Body of pancreas (tissue), 4 donors: ENCODE measurements at regions not wholly inside any gene's neighbourhood (a gene's known extent, or its start where the extent isn't known, plus 50 kb on each side); places are given as distances from the start of the nearest gene placed in this dataset.

Experiments used
- ATAC-seq: fragments of 150-250 bp; one replicate; pipeline ENCODE4 v1.9.1; 2016
- DNase-seq, 4 donors: peaks; one replicate each; pipeline ENCODE4 v3.0.0-alpha.2; 2019
- H3K27ac ChIP-seq, 4 donors: fragments of 200-600 bp; sonication (generic); 1 replicate in 3 of 4; 2 replicates in 1 of 4; pipeline versions ENCODE4 v1.5.1 to v1.6.1; 2016 to 2019; ENCODE audit warnings: mild to moderate bottlenecking in 1 of 4, mixed read lengths in 1 of 4, moderate library complexity in 1 of 4
- H3K27me3 ChIP-seq, 2 donors: fragments of 200-600 bp; sonication (generic); one replicate each; pipeline ENCODE4 v1.6.0; 2016; ENCODE audit warnings: mild to moderate bottlenecking in 1 of 2
- H3K36me3 ChIP-seq, 2 donors: fragments of 200-600 bp; sonication (generic); replicated peaks in 1 of 2; 2 replicates each; pipeline ENCODE4 v1.5.1; 2016; ENCODE audit warnings: low read depth in 2 of 2; ENCODE audit not compliant: insufficient read depth in 1 of 2
- H3K4me1 ChIP-seq: fragments of 200-600 bp; sonication (generic); one replicate; pipeline ENCODE4 v1.6.0; 2016
- H3K4me3 ChIP-seq, 2 donors: fragments of 200-600 bp; sonication (generic); 1 replicate in 1 of 2; 2 replicates in 1 of 2; pipeline ENCODE4 v1.5.1; 2016 to 2019
- H3K9me3 ChIP-seq, 3 donors: fragments of 200-600 bp; sonication (generic); 1 replicate in 2 of 3; 2 replicates in 1 of 3; pipeline ENCODE4 v1.5.1; 2016
- POLR2A ChIP-seq, 3 donors: fragments of 450-650 bp; IDR thresholded peaks; one replicate each; pipeline ENCODE4 v1.6.1; 2016; ENCODE audit warnings: antibody characterized with exemption in 3 of 3, mild to moderate bottlenecking in 2 of 3
- WGBS, 2 donors: methylation state at CpG; one replicate each; pipeline ENCODE4 v1.1.5; 2017; 5-methylcytosine and 5-hydroxymethylcytosine counted together
- intact Hi-C: fragments of 100-400 bp; cut with DNase I; formaldehyde crosslinking; loops from one replicate; pipeline ENCODE4 v1.15.1; 2023
- TF ChIP-seq, protein P1 (sequence below), 7 experiments: fragments of 450-650 bp in 4 of 7; fragments of 200-600 bp in 3 of 7; sonication (generic) in 3 of 7; IDR thresholded peaks; one replicate each; pipeline ENCODE4 v1.5.1; 2016 to 2019; ENCODE audit warnings: antibody characterized with exemption in 7 of 7

DNA sequence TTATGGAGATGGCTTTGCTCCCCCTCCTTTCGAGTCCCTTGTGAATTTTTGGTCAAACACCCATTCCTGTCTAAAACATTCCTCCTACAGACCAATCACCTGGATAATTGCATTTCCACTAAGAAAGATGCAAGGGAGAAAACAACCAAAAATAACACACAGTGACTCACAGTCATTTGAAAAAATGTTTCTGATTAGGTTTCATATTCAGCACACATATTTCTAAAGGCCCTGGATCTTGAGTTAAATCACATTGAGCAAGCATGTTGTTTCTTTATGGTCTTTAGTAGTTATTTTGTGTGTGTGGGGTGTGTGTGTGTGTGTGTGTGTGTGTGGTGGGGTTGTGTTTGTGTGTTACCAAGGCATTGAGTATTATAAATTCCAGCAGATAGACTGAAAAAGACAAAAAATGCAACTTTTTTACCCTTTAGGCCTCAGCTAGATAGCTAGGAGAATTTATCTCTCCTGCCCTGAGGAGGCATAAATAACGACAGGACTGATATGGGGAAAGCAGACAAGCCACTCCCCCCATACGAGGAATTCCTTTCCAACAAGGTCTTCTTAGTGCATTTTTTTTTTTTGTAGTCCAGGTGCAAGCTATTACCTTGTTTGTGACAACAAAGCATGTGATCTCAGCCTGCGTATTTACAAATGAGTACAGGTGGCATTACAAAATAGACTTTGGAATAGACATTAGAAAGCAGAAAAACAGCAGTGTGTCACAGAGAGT lies 265.4 kb upstream of the ADGRL3 start:
- no peak for ATAC-seq
- WGBS, 2 donors = 24 to 25% methylated on average over 4 of the region's 4 CpGs
- no peaks in the 10 kb centered on the region for H3K36me3 ChIP-seq
- no peak overlapping the region for H3K4me3 ChIP-seq
- DNase-seq = no peak
- TF ChIP-seq, protein P1, sequence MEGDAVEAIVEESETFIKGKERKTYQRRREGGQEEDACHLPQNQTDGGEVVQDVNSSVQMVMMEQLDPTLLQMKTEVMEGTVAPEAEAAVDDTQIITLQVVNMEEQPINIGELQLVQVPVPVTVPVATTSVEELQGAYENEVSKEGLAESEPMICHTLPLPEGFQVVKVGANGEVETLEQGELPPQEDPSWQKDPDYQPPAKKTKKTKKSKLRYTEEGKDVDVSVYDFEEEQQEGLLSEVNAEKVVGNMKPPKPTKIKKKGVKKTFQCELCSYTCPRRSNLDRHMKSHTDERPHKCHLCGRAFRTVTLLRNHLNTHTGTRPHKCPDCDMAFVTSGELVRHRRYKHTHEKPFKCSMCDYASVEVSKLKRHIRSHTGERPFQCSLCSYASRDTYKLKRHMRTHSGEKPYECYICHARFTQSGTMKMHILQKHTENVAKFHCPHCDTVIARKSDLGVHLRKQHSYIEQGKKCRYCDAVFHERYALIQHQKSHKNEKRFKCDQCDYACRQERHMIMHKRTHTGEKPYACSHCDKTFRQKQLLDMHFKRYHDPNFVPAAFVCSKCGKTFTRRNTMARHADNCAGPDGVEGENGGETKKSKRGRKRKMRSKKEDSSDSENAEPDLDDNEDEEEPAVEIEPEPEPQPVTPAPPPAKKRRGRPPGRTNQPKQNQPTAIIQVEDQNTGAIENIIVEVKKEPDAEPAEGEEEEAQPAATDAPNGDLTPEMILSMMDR (IDR thresholded peaks at IDR 0.05) = no peak
- no peak for TF ChIP-seq POLR2A (IDR thresholded peaks at IDR 0.05)
- H3K4me1 ChIP-seq = no peaks in the 10 kb centered on the region
- no peaks in the 10 kb centered on the region for H3K27me3 ChIP-seq
- H3K9me3 ChIP-seq = no peaks in the 10 kb centered on the region
- intact Hi-C loops = no loop called here
- no peak overlapping the region for H3K27ac ChIP-seq

DNA sequence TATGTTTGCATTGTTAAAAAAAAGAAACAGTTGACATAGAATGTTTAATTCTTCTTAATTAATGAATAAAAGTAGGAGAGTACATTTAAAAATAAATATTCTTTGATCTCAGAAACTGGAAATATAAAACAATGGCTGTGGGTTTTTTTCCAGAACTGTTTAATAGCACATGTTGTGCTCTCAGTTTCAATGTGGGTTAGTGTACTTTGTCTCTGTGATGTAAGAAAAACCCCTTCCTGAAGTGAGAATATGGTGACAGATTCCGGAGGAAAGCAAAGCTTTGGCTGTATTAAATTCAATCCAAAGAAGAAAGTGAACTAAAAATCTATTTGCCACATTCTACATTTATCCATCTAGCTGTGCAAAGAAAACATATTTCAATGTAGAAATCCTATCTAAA lies 261.9 kb upstream of the ADGRL3 start:
- DNase-seq (no peak), ATAC-seq (no peak)
- intact Hi-C loops = no loop called here
- H3K4me3 ChIP-seq = no peak overlapping the region
- no peaks in the 10 kb centered on the region for H3K36me3 ChIP-seq
- H3K27ac ChIP-seq = no peak overlapping the region
- 47 to 61% methylated on average over 1 of the region's 1 CpG for WGBS, 2 donors
- H3K4me1 ChIP-seq = no peaks in the 10 kb centered on the region
- no peaks in the 10 kb centered on the region for H3K9me3 ChIP-seq
- H3K27me3 ChIP-seq = no peaks in the 10 kb centered on the region
- TF ChIP-seq, protein P1 (IDR thresholded peaks at IDR 0.05) = no peak
- TF ChIP-seq POLR2A (IDR thresholded peaks at IDR 0.05) = no peak

DNA sequence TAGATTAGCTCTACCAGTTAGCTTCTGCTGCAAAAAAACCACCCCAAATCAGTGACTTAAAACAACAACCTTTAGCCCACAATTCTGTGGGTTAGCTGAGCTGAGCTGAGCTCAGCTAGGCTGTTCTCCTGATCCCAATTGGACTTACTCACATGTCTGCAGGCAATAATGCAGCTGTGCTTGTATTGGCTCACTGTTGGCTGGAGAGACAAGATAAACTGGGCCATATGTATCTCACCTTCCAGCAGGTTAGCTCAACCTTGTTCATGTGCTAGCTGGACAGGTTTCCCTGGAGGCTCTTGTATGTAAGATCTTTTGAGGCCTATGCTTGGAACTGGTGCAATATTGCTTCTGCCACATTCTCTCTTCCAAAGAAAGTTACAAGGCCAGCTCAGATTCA lies 261.5 kb upstream of the ADGRL3 start:
- H3K36me3 ChIP-seq = no peaks in the 10 kb centered on the region
- no peaks in the 10 kb centered on the region for H3K9me3 ChIP-seq
- ATAC-seq (no peak), DNase-seq (no peak)
- intact Hi-C loops = no loop called here
- H3K4me1 ChIP-seq = no peaks in the 10 kb centered on the region
- H3K27ac ChIP-seq = no peak overlapping the region
- TF ChIP-seq POLR2A (IDR thresholded peaks at IDR 0.05) = no peak
- TF ChIP-seq, protein P1 (IDR thresholded peaks at IDR 0.05) = no peak
- no peaks in the 10 kb centered on the region for H3K27me3 ChIP-seq
- no peak overlapping the region for H3K4me3 ChIP-seq

DNA sequence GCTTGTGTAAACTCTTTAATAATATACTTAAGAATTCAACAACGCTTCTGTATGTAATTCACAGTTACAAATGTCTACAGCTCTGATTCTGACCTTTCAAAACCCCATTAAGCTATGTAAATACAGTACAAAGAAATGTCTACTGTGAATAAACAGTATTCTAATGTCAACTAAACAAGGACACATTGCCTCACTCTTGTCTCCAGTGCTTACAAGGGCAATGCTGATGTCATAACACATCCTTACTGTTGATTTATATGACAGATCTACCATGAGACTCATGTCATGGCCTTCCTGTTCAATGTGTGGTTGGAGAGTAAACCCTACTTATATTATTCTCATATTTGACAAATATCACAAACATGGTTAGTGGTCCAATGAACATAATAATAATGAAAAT lies 256.1 kb upstream of the ADGRL3 start:
- ATAC-seq = no peak
- Histone ChIP-seq H3K9me3 (no peaks in the 10 kb centered on the region), H3K4me1 (no peaks in the 10 kb centered on the region), H3K36me3 (no peaks in the 10 kb centered on the region), H3K27me3 (no peaks in the 10 kb centered on the region), H3K4me3 (no peak overlapping the region), H3K27ac (no peak overlapping the region)
- WGBS, 2 donors = 28 to 31% methylated on average over 1 of the region's 1 CpG
- intact Hi-C loops = no loop called here
- no peak for TF ChIP-seq POLR2A (IDR thresholded peaks at IDR 0.05)
- DNase-seq = no peak

DNA sequence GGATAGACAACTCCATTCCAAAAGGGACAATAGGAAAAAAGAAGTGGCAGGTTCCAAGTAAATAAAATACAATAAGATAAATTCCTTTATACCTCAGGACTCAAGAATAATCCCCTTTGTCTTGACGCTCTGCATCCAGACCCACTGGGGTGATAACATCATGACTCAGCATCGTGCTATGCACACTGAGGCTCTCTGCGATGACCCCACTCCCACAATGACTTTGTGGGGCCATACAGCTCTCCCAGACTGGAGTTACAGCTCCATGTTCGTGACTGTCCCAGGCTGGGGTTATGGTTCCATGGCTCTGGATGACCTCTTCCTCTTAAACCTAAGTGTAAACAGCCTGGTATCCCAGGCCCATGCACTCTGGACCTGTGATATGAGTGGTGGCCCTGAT lies 254.5 kb upstream of the ADGRL3 start:
- no peaks in the 10 kb centered on the region for H3K36me3 ChIP-seq
- DNase-seq = no peak
- H3K4me3 ChIP-seq = no peak overlapping the region
- H3K27me3 ChIP-seq = no peaks in the 10 kb centered on the region
- H3K9me3 ChIP-seq = no peaks in the 10 kb centered on the region
- H3K27ac ChIP-seq = no peak overlapping the region
- intact Hi-C loops = no loop called here
- no peak for ATAC-seq
- WGBS, 2 donors = 56 to 59% methylated on average over 4 of the region's 4 CpGs
- H3K4me1 ChIP-seq = no peaks in the 10 kb centered on the region
- TF ChIP-seq, protein P1 (IDR thresholded peaks at IDR 0.05) = no peak
- TF ChIP-seq POLR2A (IDR thresholded peaks at IDR 0.05) = no peak
